ENCODE measurements at regions not wholly inside any gene's neighbourhood (a gene's known extent, or its start where the extent isn't known, plus 50 kb on each side); places are given as distances from the start of the nearest gene placed in this dataset.

GRCh38 chrX:143964549-143964948 lies 80.7 kb downstream of the UBE2NL start:
- TF ChIP-seq, protein P1, sequence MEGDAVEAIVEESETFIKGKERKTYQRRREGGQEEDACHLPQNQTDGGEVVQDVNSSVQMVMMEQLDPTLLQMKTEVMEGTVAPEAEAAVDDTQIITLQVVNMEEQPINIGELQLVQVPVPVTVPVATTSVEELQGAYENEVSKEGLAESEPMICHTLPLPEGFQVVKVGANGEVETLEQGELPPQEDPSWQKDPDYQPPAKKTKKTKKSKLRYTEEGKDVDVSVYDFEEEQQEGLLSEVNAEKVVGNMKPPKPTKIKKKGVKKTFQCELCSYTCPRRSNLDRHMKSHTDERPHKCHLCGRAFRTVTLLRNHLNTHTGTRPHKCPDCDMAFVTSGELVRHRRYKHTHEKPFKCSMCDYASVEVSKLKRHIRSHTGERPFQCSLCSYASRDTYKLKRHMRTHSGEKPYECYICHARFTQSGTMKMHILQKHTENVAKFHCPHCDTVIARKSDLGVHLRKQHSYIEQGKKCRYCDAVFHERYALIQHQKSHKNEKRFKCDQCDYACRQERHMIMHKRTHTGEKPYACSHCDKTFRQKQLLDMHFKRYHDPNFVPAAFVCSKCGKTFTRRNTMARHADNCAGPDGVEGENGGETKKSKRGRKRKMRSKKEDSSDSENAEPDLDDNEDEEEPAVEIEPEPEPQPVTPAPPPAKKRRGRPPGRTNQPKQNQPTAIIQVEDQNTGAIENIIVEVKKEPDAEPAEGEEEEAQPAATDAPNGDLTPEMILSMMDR (IDR thresholded peaks at IDR 0.05; ENCODE audit: insufficient read depth, low read length) = no peak
- TF ChIP-seq, protein P2, sequence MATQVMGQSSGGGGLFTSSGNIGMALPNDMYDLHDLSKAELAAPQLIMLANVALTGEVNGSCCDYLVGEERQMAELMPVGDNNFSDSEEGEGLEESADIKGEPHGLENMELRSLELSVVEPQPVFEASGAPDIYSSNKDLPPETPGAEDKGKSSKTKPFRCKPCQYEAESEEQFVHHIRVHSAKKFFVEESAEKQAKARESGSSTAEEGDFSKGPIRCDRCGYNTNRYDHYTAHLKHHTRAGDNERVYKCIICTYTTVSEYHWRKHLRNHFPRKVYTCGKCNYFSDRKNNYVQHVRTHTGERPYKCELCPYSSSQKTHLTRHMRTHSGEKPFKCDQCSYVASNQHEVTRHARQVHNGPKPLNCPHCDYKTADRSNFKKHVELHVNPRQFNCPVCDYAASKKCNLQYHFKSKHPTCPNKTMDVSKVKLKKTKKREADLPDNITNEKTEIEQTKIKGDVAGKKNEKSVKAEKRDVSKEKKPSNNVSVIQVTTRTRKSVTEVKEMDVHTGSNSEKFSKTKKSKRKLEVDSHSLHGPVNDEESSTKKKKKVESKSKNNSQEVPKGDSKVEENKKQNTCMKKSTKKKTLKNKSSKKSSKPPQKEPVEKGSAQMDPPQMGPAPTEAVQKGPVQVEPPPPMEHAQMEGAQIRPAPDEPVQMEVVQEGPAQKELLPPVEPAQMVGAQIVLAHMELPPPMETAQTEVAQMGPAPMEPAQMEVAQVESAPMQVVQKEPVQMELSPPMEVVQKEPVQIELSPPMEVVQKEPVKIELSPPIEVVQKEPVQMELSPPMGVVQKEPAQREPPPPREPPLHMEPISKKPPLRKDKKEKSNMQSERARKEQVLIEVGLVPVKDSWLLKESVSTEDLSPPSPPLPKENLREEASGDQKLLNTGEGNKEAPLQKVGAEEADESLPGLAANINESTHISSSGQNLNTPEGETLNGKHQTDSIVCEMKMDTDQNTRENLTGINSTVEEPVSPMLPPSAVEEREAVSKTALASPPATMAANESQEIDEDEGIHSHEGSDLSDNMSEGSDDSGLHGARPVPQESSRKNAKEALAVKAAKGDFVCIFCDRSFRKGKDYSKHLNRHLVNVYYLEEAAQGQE (IDR thresholded peaks at IDR 0.05; ENCODE audit: insufficient replicate concordance, low read depth) = no peak
- TF ChIP-seq SPI1 (IDR thresholded peaks at IDR 0.05; ENCODE audit: borderline replicate concordance, low read depth) = no peak

Data from HL-60 (cell line).